ENCODE measurements at regions not wholly inside any gene's neighbourhood (a gene's known extent, or its start where the extent isn't known, plus 50 kb on each side); places are given as distances from the start of the nearest gene placed in this dataset.

DNA sequence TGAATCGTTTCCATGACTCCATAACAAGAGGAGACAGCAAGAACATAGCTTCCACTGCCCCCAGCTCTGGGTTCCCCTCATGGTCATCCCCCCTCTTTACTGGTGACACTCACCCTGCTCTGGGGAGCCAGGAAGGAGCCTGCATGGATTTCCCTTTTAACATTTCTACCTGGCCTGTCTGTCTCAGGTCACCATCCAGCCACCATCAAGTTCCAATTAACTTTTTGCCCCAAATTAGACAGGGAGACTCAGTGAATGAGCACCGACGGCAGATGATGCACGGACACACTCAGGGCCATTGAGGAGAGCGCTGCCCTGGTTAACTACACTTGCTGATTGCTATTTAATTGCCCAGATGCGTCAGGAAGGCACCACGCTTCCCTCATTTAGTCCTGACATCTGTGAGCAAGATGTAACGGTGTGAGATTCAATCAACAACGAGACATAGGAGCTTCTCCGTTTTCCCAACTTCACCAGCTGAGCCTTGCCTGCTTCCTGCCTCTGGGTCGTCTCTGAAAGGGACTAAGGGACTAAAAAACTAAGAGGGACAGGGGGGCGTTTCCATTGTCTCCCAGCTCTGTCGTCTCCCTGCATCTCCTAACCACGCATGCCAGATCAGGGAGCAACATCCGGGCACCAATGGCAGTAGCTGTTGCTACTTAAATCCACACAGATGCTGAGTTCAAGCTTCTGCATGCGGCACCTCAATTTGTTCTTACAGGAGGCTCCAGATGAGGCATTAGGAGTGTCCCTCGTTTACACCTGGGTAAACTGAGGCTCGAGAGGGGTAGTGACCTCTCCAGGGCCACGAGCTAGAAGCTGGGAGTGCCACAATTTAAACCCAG, 426.7 kb downstream of the NPHP4 start:
- no peak for DNase-seq
- peaks cover 47% of the 10 kb centered on the region for H3K27me3 ChIP-seq (ENCODE audit: low read depth)
- H3K4me1 ChIP-seq: no peaks in the 10 kb centered on the region
- no peak overlapping the region for H3K4me3 ChIP-seq
- H3K9me3 ChIP-seq (replicated peaks): peaks cover 21% of the 10 kb centered on the region
- intact Hi-C loops (cut with micrococcal nuclease): no loop called here
- TF ChIP-seq, protein P1, sequence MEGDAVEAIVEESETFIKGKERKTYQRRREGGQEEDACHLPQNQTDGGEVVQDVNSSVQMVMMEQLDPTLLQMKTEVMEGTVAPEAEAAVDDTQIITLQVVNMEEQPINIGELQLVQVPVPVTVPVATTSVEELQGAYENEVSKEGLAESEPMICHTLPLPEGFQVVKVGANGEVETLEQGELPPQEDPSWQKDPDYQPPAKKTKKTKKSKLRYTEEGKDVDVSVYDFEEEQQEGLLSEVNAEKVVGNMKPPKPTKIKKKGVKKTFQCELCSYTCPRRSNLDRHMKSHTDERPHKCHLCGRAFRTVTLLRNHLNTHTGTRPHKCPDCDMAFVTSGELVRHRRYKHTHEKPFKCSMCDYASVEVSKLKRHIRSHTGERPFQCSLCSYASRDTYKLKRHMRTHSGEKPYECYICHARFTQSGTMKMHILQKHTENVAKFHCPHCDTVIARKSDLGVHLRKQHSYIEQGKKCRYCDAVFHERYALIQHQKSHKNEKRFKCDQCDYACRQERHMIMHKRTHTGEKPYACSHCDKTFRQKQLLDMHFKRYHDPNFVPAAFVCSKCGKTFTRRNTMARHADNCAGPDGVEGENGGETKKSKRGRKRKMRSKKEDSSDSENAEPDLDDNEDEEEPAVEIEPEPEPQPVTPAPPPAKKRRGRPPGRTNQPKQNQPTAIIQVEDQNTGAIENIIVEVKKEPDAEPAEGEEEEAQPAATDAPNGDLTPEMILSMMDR (IDR thresholded peaks at IDR 0.05; ENCODE audit: borderline replicate concordance): no peak
- H3K27ac ChIP-seq (replicated peaks): no peak overlapping the region
- no peaks in the 10 kb centered on the region for H3K36me3 ChIP-seq

DNA sequence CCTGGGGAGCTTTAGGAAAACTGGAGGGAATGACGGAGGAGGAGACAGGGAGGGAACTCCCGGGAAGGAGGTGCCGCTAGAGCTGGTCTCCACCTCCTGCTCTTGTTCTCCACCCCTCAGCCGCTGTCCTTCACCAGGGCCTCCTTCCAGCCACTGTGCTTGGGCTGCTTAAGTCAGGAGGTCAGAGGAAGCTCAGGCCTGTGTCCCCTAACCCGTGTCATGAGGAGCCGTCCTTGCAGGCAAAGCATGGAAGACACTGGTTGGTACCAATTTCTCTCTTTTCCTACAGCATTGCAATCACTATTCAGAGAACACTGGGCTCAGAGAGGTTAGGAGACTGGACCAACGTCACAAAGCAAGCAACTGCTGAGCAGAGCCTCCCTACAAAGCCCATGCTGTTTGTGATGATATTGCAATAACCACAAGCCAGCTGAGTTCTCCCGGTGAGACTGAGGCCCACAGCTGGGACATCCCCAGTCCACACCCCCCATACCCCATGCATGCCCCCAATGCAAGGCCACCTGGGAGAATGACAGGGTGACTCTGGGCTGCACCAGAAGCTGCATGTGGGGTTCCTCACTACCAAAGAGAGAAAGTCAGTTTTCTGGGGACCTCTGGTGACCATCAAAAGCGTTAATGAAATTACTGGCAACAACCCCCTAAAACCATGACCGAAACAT, 427.5 kb downstream of the NPHP4 start:
- DNase-seq: no peak
- Histone ChIP-seq H3K36me3 (no peaks in the 10 kb centered on the region), H3K27me3 (ENCODE audit: low read depth) (peaks cover 47% of the 10 kb centered on the region), H3K4me1 (no peaks in the 10 kb centered on the region), H3K9me3 (replicated peaks) (peaks cover 19% of the 10 kb centered on the region), H3K27ac (replicated peaks) (no peak overlapping the region), H3K4me3 (no peak overlapping the region)
- TF ChIP-seq, protein P1 (IDR thresholded peaks at IDR 0.05; ENCODE audit: borderline replicate concordance): no peak
- intact Hi-C loops (cut with micrococcal nuclease): no loop called here

DNA sequence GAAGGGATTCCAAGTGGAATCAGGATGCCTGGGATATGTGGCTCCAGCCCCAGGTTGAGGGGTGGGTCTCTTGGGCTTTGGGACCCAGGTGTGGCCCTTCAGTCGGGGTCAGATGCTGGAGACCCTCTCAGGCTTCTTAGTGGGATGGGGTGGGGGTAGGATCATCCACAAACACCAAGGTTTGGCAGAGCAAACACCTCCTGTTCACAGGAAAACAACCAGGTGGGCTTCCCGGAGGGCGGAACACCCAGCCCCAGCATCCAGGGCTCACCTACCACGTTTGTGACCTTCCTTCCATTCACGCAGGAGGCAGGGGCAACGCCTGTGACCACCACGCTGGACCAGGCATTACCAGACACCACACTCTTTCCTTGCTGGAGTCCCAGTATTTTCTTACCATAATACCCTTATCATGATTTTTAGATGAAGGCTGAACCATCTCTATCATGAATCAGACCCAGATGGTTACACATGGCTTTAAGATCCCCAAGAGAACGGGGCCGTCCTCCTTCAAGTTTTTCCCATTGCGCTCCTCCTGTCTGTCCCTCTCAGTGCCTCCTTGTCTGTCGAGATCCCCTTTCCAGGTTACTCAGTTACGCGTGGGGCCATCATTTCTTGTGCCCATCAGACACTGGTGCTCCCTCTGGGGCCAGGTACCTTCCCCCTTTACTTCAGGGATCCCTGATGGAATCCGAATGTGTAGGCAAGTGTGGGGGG, 428.2 kb downstream of the NPHP4 start:
- Histone ChIP-seq H3K4me1 (no peaks in the 10 kb centered on the region), H3K4me3 (no peak overlapping the region), H3K27me3 (ENCODE audit: low read depth) (peaks cover 47% of the 10 kb centered on the region), H3K27ac (replicated peaks) (no peak overlapping the region), H3K9me3 (replicated peaks) (peaks cover 18% of the 10 kb centered on the region), H3K36me3 (no peaks in the 10 kb centered on the region)
- intact Hi-C loops (cut with micrococcal nuclease): no loop called here
- TF ChIP-seq, protein P1 (IDR thresholded peaks at IDR 0.05; ENCODE audit: borderline replicate concordance): no peak
- no peak for DNase-seq

DNA sequence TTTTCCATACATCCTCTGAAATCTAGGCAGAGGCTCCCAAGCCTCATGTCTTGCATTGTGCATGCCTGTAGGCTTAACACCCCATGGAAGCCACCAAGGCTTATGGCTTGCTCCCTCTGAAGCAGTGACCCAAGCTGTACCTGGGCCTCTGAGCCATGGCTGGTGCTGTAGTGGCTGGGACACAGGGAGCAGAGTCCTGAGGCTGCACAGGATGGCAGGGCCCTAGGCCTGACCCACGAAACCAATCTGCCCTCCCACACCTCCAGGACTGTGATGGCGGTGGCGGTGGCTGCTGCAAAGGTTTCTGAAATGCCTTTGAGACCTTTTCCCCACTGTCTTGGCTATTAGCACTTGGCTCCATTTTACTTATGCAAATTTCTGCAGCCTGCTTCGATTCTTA, 429.5 kb downstream of the NPHP4 start:
- Histone ChIP-seq H3K36me3 (no peaks in the 10 kb centered on the region), H3K9me3 (replicated peaks) (peaks cover 24% of the 10 kb centered on the region), H3K27ac (replicated peaks) (no peak overlapping the region), H3K4me1 (no peaks in the 10 kb centered on the region), H3K4me3 (no peak overlapping the region), H3K27me3 (ENCODE audit: low read depth) (peaks cover 47% of the 10 kb centered on the region)
- DNase-seq: no peak
- intact Hi-C loops (cut with micrococcal nuclease): no loop called here
- TF ChIP-seq, protein P1 (IDR thresholded peaks at IDR 0.05; ENCODE audit: borderline replicate concordance): no peak

DNA sequence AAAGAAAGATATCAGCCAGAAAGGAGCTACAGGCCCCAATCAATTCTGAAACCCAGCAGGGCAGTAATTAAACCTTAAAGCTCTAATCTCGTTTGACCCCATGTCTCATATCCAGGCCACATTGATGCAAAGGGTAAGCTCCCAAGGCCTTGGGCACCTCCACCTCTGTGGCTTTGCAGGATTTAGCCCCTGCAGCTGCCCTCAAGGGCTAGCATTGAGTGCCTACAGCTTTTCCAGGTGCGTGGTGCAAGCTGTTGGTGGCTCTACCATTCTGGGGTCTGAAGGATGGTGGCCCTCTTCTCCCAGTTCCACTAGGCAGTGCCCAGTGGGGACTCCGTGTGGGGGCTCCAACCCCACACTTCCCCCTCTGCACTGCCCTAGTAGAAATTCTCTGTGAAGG, 429.9 kb downstream of the NPHP4 start:
- intact Hi-C loops (cut with micrococcal nuclease): no loop called here
- no peak overlapping the region for H3K27ac ChIP-seq (replicated peaks)
- peaks cover 47% of the 10 kb centered on the region for H3K27me3 ChIP-seq (ENCODE audit: low read depth)
- H3K9me3 ChIP-seq (replicated peaks): peaks cover 24% of the 10 kb centered on the region
- TF ChIP-seq, protein P1 (IDR thresholded peaks at IDR 0.05; ENCODE audit: borderline replicate concordance): no peak
- no peak for DNase-seq
- no peak overlapping the region for H3K4me3 ChIP-seq
- H3K4me1 ChIP-seq: no peaks in the 10 kb centered on the region
- no peaks in the 10 kb centered on the region for H3K36me3 ChIP-seq
